Liver (tissue), 8 donors: ENCODE measurements at regions not wholly inside any gene's neighbourhood (a gene's known extent, or its start where the extent isn't known, plus 50 kb on each side); places are given as distances from the start of the nearest gene placed in this dataset.

ENCODE experiments used
- DNase-seq: peaks from one replicate; pipeline ENCODE4 v3.0.0-alpha.2; 2017; ENCODE audit warnings: low spot score
- H3K27ac ChIP-seq, 2 donors: one replicate each; pipeline ENCODE4 v1.7.0; 2013; ENCODE audit warnings: inconsistent platforms in 2 of 2, low read length in 2 of 2, control low read depth in 1 of 2, low read depth in 1 of 2, mild to moderate bottlenecking in 1 of 2
- H3K27me3 ChIP-seq, 4 donors: one replicate each; pipeline versions ENCODE4 v1.6.1 to v1.7.0; 2013; ENCODE audit warnings: low read length in 3 of 4, inconsistent platforms in 1 of 4, mild to moderate bottlenecking in 1 of 4, moderate library complexity in 1 of 4; ENCODE audit not compliant: control insufficient read depth in 4 of 4, insufficient read depth in 4 of 4
- H3K36me3 ChIP-seq, 4 donors: one replicate each; pipeline versions ENCODE4 v1.6.1 to v1.7.0; 2013; ENCODE audit warnings: low read length in 3 of 4, mild to moderate bottlenecking in 3 of 4, low read depth in 1 of 4, moderate library complexity in 1 of 4; ENCODE audit not compliant: control insufficient read depth in 4 of 4, insufficient read depth in 3 of 4
- H3K4me1 ChIP-seq, 4 donors: one replicate each; pipeline versions ENCODE4 v1.6.1 to v1.7.0; 2013; ENCODE audit warnings: low read length in 3 of 4, mild to moderate bottlenecking in 3 of 4, moderate library complexity in 1 of 4; ENCODE audit not compliant: control insufficient read depth in 4 of 4, insufficient read depth in 4 of 4
- H3K4me3 ChIP-seq, 3 donors: one replicate each; pipeline versions ENCODE4 v1.6.1 to v1.7.0; 2013; ENCODE audit warnings: low read length in 3 of 3, control low read depth in 1 of 3, low read depth in 1 of 3, mild to moderate bottlenecking in 1 of 3
- H3K9ac ChIP-seq, 2 donors: one replicate each; pipeline ENCODE4 v1.7.0; 2013; ENCODE audit warnings: low read length in 2 of 2, mild to moderate bottlenecking in 2 of 2, moderate library complexity in 2 of 2, control low read depth in 1 of 2, low read depth in 1 of 2
- H3K9me3 ChIP-seq, 4 donors: one replicate each; pipeline versions ENCODE4 v1.6.1 to v1.7.0; 2013; ENCODE audit warnings: low read length in 3 of 4; ENCODE audit not compliant: control insufficient read depth in 4 of 4
- EGR1 ChIP-seq, 2 donors: IDR thresholded peaks; 2 replicates each; pipeline ENCODE4 v1.6.1; 2016 to 2018; ENCODE audit warnings: antibody characterized with exemption in 2 of 2, low read depth in 2 of 2
- FOXA1 ChIP-seq: IDR thresholded peaks from 2 replicates; pipeline ENCODE4 v1.6.1; 2016; ENCODE audit warnings: antibody characterized with exemption
- FOXA2 ChIP-seq: IDR thresholded peaks from 2 replicates; pipeline ENCODE4 v1.6.1; 2016; ENCODE audit warnings: antibody characterized with exemption
- GABPA ChIP-seq, 2 donors: IDR thresholded peaks in 1 of 2; conservative IDR thresholded peaks in 1 of 2; 2 replicates each; pipeline ENCODE4 v1.6.1; 2016; ENCODE audit warnings: antibody characterized with exemption in 2 of 2, mild to moderate bottlenecking in 1 of 2, moderate library complexity in 1 of 2
- HNF4A ChIP-seq, 2 donors: conservative IDR thresholded peaks; 2 replicates each; pipeline ENCODE4 v1.6.1; 2016; ENCODE audit warnings: antibody characterized with exemption in 2 of 2, mild to moderate bottlenecking in 2 of 2
- HNF4G ChIP-seq: IDR thresholded peaks from 2 replicates; pipeline ENCODE4 v1.6.1; 2016; ENCODE audit warnings: antibody characterized with exemption
- JUND ChIP-seq, 2 donors: IDR thresholded peaks; 2 replicates each; pipeline ENCODE4 v1.6.1; 2016; ENCODE audit warnings: antibody characterized with exemption in 2 of 2
- NR2F2 ChIP-seq: IDR thresholded peaks from 2 replicates; pipeline ENCODE4 v1.6.1; 2016; ENCODE audit warnings: antibody characterized with exemption
- RAD21 ChIP-seq, 2 donors: IDR thresholded peaks; 2 replicates each; pipeline ENCODE4 v1.6.1; 2016; ENCODE audit warnings: antibody characterized with exemption in 2 of 2, mild to moderate bottlenecking in 2 of 2
- RXRA ChIP-seq, 2 donors: IDR thresholded peaks; 2 replicates each; pipeline ENCODE4 v1.6.1; 2017 to 2018; ENCODE audit warnings: antibody characterized with exemption in 2 of 2, mild to moderate bottlenecking in 1 of 2
- SP1 ChIP-seq: IDR thresholded peaks from 2 replicates; pipeline ENCODE4 v1.6.1; 2018; ENCODE audit warnings: antibody characterized with exemption, mild to moderate bottlenecking
- TAF1 ChIP-seq: conservative IDR thresholded peaks from 2 replicates; pipeline ENCODE4 v1.6.1; 2016; ENCODE audit warnings: antibody characterized with exemption, mild to moderate bottlenecking
- YY1 ChIP-seq: IDR thresholded peaks from 2 replicates; pipeline ENCODE4 v1.6.1; 2016; ENCODE audit warnings: antibody characterized with exemption, mild to moderate bottlenecking
- WGBS: extraction: QIAGEN DNeasy Blood & Tissue Kit; methylation state at CpG from one replicate; pipeline ENCODE4 v1.1.7; 2013; 5-methylcytosine and 5-hydroxymethylcytosine counted together
- TF ChIP-seq, protein P1 (sequence below): IDR thresholded peaks from 2 replicates; pipeline ENCODE4 v1.6.1; 2016; ENCODE audit warnings: antibody characterized with exemption, mild to moderate bottlenecking
- TF ChIP-seq, protein P2 (sequence below): IDR thresholded peaks from 2 replicates; pipeline ENCODE4 v1.6.1; 2016; ENCODE audit warnings: antibody characterized with exemption
- TF ChIP-seq, protein P3 (sequence below): fragments of 150-350 bp; IDR thresholded peaks from 2 replicates; pipeline ENCODE4 v1.5.1; 2017; ENCODE audit warnings: improper control_type of control experiment, low read depth, low read length; ENCODE audit not compliant: missing input control
- TF ChIP-seq, protein P4 (sequence below): IDR thresholded peaks from 2 replicates; pipeline ENCODE4 v1.6.1; 2016; ENCODE audit warnings: antibody characterized with exemption
- TF ChIP-seq, protein P5 (sequence below): IDR thresholded peaks from 2 replicates; pipeline ENCODE4 v1.6.1; 2016; ENCODE audit warnings: antibody characterized with exemption
- donor health status: healthy.
- donor health status: healthy.
- donor health status: healthy.
- donor health status: healthy.
- donor health status: healthy.

DNA sequence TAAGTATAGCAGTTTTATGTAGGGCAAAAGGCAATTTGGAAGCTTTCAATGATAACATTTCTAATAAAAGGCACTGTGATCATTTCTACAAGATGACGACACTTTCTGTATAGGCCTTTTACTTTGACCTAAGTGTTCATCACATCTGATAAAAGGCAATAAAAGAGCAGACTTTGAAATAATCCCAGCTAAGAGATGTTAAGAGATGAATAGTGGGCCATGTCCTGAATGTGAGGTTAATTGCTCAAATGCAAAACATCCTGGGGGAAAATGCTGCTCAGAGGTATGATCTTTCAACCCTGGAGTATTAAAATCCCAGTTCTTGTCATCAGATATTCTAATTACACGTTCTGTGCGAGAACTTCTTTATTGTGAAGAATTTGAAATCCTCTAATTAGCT lies 677.6 kb downstream of the SOCS6 start:
- no peak for TF ChIP-seq RXRA (IDR thresholded peaks at IDR 0.05)
- TF ChIP-seq, protein P1, sequence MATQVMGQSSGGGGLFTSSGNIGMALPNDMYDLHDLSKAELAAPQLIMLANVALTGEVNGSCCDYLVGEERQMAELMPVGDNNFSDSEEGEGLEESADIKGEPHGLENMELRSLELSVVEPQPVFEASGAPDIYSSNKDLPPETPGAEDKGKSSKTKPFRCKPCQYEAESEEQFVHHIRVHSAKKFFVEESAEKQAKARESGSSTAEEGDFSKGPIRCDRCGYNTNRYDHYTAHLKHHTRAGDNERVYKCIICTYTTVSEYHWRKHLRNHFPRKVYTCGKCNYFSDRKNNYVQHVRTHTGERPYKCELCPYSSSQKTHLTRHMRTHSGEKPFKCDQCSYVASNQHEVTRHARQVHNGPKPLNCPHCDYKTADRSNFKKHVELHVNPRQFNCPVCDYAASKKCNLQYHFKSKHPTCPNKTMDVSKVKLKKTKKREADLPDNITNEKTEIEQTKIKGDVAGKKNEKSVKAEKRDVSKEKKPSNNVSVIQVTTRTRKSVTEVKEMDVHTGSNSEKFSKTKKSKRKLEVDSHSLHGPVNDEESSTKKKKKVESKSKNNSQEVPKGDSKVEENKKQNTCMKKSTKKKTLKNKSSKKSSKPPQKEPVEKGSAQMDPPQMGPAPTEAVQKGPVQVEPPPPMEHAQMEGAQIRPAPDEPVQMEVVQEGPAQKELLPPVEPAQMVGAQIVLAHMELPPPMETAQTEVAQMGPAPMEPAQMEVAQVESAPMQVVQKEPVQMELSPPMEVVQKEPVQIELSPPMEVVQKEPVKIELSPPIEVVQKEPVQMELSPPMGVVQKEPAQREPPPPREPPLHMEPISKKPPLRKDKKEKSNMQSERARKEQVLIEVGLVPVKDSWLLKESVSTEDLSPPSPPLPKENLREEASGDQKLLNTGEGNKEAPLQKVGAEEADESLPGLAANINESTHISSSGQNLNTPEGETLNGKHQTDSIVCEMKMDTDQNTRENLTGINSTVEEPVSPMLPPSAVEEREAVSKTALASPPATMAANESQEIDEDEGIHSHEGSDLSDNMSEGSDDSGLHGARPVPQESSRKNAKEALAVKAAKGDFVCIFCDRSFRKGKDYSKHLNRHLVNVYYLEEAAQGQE = no peak
- TF ChIP-seq EGR1 (IDR thresholded peaks at IDR 0.05; ENCODE audit: low read depth in 2 of 2) = no peak
- TF ChIP-seq GABPA (IDR thresholded peaks at IDR 0.05 in 1 of 2, conservative IDR thresholded peaks at IDR 0.05 in 1 of 2) = no peak
- TF ChIP-seq, protein P2, sequence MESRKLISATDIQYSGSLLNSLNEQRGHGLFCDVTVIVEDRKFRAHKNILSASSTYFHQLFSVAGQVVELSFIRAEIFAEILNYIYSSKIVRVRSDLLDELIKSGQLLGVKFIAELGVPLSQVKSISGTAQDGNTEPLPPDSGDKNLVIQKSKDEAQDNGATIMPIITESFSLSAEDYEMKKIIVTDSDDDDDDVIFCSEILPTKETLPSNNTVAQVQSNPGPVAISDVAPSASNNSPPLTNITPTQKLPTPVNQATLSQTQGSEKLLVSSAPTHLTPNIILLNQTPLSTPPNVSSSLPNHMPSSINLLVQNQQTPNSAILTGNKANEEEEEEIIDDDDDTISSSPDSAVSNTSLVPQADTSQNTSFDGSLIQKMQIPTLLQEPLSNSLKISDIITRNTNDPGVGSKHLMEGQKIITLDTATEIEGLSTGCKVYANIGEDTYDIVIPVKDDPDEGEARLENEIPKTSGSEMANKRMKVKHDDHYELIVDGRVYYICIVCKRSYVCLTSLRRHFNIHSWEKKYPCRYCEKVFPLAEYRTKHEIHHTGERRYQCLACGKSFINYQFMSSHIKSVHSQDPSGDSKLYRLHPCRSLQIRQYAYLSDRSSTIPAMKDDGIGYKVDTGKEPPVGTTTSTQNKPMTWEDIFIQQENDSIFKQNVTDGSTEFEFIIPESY = no peak
- TF ChIP-seq HNF4A (conservative IDR thresholded peaks at IDR 0.05) = no peak
- no peak for TF ChIP-seq JUND (IDR thresholded peaks at IDR 0.05)
- TF ChIP-seq, protein P3, sequence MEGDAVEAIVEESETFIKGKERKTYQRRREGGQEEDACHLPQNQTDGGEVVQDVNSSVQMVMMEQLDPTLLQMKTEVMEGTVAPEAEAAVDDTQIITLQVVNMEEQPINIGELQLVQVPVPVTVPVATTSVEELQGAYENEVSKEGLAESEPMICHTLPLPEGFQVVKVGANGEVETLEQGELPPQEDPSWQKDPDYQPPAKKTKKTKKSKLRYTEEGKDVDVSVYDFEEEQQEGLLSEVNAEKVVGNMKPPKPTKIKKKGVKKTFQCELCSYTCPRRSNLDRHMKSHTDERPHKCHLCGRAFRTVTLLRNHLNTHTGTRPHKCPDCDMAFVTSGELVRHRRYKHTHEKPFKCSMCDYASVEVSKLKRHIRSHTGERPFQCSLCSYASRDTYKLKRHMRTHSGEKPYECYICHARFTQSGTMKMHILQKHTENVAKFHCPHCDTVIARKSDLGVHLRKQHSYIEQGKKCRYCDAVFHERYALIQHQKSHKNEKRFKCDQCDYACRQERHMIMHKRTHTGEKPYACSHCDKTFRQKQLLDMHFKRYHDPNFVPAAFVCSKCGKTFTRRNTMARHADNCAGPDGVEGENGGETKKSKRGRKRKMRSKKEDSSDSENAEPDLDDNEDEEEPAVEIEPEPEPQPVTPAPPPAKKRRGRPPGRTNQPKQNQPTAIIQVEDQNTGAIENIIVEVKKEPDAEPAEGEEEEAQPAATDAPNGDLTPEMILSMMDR = no peak
- no peak for TF ChIP-seq RAD21 (IDR thresholded peaks at IDR 0.05)
- no peak for TF ChIP-seq HNF4G
- no peak for TF ChIP-seq SP1
- no peak for TF ChIP-seq YY1
- no peak for TF ChIP-seq FOXA1
- TF ChIP-seq TAF1 = no peak
- no peak for TF ChIP-seq NR2F2
- no peak for TF ChIP-seq FOXA2
- TF ChIP-seq, protein P4, sequence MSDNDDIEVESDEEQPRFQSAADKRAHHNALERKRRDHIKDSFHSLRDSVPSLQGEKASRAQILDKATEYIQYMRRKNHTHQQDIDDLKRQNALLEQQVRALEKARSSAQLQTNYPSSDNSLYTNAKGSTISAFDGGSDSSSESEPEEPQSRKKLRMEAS = no peak
- TF ChIP-seq, protein P5, sequence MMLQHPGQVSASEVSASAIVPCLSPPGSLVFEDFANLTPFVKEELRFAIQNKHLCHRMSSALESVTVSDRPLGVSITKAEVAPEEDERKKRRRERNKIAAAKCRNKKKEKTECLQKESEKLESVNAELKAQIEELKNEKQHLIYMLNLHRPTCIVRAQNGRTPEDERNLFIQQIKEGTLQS = no peak
- no peaks in the 10 kb centered on the region for H3K36me3 ChIP-seq
- no peaks in the 10 kb centered on the region for H3K9me3 ChIP-seq
- H3K9ac ChIP-seq = no peak overlapping the region
- DNase-seq = no peak
- WGBS = 75% methylated on average over 3 of the region's 3 CpGs
- H3K4me1 ChIP-seq = no peaks in the 10 kb centered on the region
- H3K4me3 ChIP-seq = no peak overlapping the region
- H3K27ac ChIP-seq = no peak overlapping the region
- no peaks in the 10 kb centered on the region for H3K27me3 ChIP-seq
